ENCODE measurements at regions not wholly inside any gene's neighbourhood (a gene's known extent, or its start where the extent isn't known, plus 50 kb on each side); places are given as distances from the start of the nearest gene placed in this dataset.

DNA sequence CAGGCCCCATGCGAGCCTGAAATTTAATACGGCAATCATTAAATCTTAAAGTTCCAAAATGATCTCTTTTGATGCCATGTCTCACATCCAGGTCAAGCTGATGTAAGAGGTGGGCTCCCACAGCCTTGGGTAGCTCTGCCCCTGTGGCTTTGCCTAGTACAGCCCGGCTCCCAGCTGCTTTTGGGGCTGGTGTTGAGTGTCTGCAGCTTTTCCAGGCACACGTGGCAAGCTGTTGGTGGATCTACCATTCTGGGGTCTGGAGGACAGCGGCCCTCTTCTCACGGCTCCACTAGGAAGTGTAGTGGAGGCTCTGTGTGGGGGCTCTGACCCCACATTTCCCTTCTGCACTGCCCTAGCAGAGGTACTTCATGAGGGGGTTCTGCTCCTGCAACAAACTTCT is 588.9 kb downstream of the CENPC start:
- H2BK120ac ChIP-seq (ENCODE audit: insufficient read depth, low read length, poor library complexity): no peak overlapping the region
- peaks cover 1% of the 10 kb centered on the region for H3K9me3 ChIP-seq (ENCODE audit: insufficient read depth, low read depth, low read length)
- no peaks in the 10 kb centered on the region for H3K79me2 ChIP-seq (ENCODE audit: control insufficient read depth, insufficient read depth, low read length, poor library complexity)
- no peak overlapping the region for H4K12ac ChIP-seq (ENCODE audit: low read depth, low read length)
- no peaks in the 10 kb centered on the region for H3K36me3 ChIP-seq (ENCODE audit: control insufficient read depth in 1 of 2, insufficient read depth in 2 of 2, low read length in 2 of 2)
- no peak overlapping the region for H2AK5ac ChIP-seq (ENCODE audit: low read length)
- DNase-seq: no peak
- H3K4me3 ChIP-seq (ENCODE audit: low read depth, low read length): no peak overlapping the region
- no CpG with 5 or more reads among the region's 6 CpGs for WGBS (ENCODE audit: extremely low coverage, insufficient coverage, insufficient read length)
- H4K8ac ChIP-seq (ENCODE audit: low read depth, low read length): no peak overlapping the region
- no peak overlapping the region for H3K18ac ChIP-seq (ENCODE audit: low read length)
- no peaks in the 10 kb centered on the region for H3K79me1 ChIP-seq (ENCODE audit: low read length)
- no peak overlapping the region for H3K14ac ChIP-seq (ENCODE audit: low read length)
- H3K4ac ChIP-seq (ENCODE audit: low read depth, low read length): no peak overlapping the region
- H3K4me2 ChIP-seq (ENCODE audit: low read length): no peak overlapping the region
- H2BK12ac ChIP-seq (ENCODE audit: low read length): no peak overlapping the region
- no peak overlapping the region for H3K9ac ChIP-seq (ENCODE audit: low read length)
- no peak overlapping the region for H4K91ac ChIP-seq (ENCODE audit: low read depth, low read length)
- H3K4me1 ChIP-seq (ENCODE audit: control insufficient read depth in 1 of 2, insufficient read depth in 2 of 2, low read length in 2 of 2): no peaks in the 10 kb centered on the region
- no peak overlapping the region for H3K27ac ChIP-seq (ENCODE audit: low read depth, low read length)
- H3K27me3 ChIP-seq (ENCODE audit: insufficient read depth, low read length): no peaks in the 10 kb centered on the region
- H3K23ac ChIP-seq (ENCODE audit: low read length): no peak overlapping the region
- no peak overlapping the region for H2AFZ ChIP-seq (ENCODE audit: insufficient read depth, low read length, poor library complexity)
- no peak overlapping the region for H2BK5ac ChIP-seq (ENCODE audit: low read depth, low read length, poor library complexity)

DNA sequence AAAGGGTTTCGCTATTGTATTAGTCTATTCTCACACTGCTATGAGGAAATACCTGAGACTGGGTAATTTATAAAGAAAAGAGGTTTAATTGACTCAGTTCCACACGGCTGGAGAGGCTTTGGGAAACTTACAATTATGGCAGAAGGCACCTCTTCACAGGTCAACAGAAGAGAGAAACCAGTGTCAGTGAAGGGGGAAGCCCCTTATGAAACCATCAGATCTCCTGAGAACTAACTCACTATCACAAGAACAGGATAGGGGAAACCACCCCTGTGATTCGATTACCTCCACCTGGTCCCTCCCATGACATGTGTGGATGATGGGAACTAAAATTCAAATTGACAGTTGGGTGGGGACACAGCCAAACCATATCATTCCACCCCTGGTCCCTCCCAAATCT is 589.5 kb downstream of the CENPC start:
- H3K79me2 ChIP-seq (ENCODE audit: control insufficient read depth, insufficient read depth, low read length, poor library complexity): no peaks in the 10 kb centered on the region
- H4K12ac ChIP-seq (ENCODE audit: low read depth, low read length): no peak overlapping the region
- no peak overlapping the region for H2BK120ac ChIP-seq (ENCODE audit: insufficient read depth, low read length, poor library complexity)
- no peak overlapping the region for H2AFZ ChIP-seq (ENCODE audit: insufficient read depth, low read length, poor library complexity)
- no peaks in the 10 kb centered on the region for H3K36me3 ChIP-seq (ENCODE audit: control insufficient read depth in 1 of 2, insufficient read depth in 2 of 2, low read length in 2 of 2)
- H3K9ac ChIP-seq (ENCODE audit: low read length): no peak overlapping the region
- no peaks in the 10 kb centered on the region for H3K79me1 ChIP-seq (ENCODE audit: low read length)
- no peaks in the 10 kb centered on the region for H3K4me1 ChIP-seq (ENCODE audit: control insufficient read depth in 1 of 2, insufficient read depth in 2 of 2, low read length in 2 of 2)
- no peak overlapping the region for H2BK5ac ChIP-seq (ENCODE audit: low read depth, low read length, poor library complexity)
- H3K23ac ChIP-seq (ENCODE audit: low read length): no peak overlapping the region
- no CpG with 5 or more reads among the region's 3 CpGs for WGBS (ENCODE audit: extremely low coverage, insufficient coverage, insufficient read length)
- peaks cover 1% of the 10 kb centered on the region for H3K9me3 ChIP-seq (ENCODE audit: insufficient read depth, low read depth, low read length)
- H4K91ac ChIP-seq (ENCODE audit: low read depth, low read length): no peak overlapping the region
- no peak overlapping the region for H3K18ac ChIP-seq (ENCODE audit: low read length)
- no peak overlapping the region for H2BK12ac ChIP-seq (ENCODE audit: low read length)
- no peak overlapping the region for H3K14ac ChIP-seq (ENCODE audit: low read length)
- H3K27ac ChIP-seq (ENCODE audit: low read depth, low read length): no peak overlapping the region
- DNase-seq: no peak
- no peak overlapping the region for H2AK5ac ChIP-seq (ENCODE audit: low read length)
- H3K4me3 ChIP-seq (ENCODE audit: low read depth, low read length): no peak overlapping the region
- H3K27me3 ChIP-seq (ENCODE audit: insufficient read depth, low read length): no peaks in the 10 kb centered on the region
- no peak overlapping the region for H3K4ac ChIP-seq (ENCODE audit: low read depth, low read length)
- no peak overlapping the region for H3K4me2 ChIP-seq (ENCODE audit: low read length)
- no peak overlapping the region for H4K8ac ChIP-seq (ENCODE audit: low read depth, low read length)

DNA sequence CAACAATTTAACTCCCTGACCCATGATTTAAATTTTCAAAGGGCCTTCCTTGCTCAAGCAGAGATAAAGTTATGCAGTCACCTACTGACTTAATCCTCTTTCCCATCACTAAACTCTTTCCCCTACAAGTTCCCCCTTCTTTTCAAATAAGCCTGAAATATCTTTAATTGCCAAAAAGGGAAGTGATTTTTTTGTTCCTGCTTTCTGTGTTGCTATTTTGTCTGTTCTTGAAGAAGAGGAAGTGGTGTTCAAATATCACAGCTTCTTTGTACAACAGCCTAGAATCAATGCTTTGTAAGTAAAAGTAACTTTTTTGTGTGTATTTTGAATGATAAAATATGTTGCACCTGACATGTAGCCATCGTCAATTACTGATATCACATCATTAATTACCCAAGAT is 595.9 kb downstream of the CENPC start:
- Histone ChIP-seq H4K91ac (ENCODE audit: low read depth, low read length) (no peak overlapping the region), H3K27me3 (ENCODE audit: insufficient read depth, low read length) (no peaks in the 10 kb centered on the region), H3K27ac (ENCODE audit: low read depth, low read length) (no peak overlapping the region), H3K79me2 (ENCODE audit: control insufficient read depth, insufficient read depth, low read length, poor library complexity) (no peaks in the 10 kb centered on the region), H4K8ac (ENCODE audit: low read depth, low read length) (no peak overlapping the region), H3K9me3 (ENCODE audit: insufficient read depth, low read depth, low read length) (peaks cover 1% of the 10 kb centered on the region), H3K79me1 (ENCODE audit: low read length) (no peaks in the 10 kb centered on the region), H3K18ac (ENCODE audit: low read length) (no peak overlapping the region), H2AK5ac (ENCODE audit: low read length) (no peak overlapping the region), H3K36me3 (ENCODE audit: control insufficient read depth in 1 of 2, insufficient read depth in 2 of 2, low read length in 2 of 2) (no peaks in the 10 kb centered on the region), H3K4me2 (ENCODE audit: low read length) (no peak overlapping the region), H2AFZ (ENCODE audit: insufficient read depth, low read length, poor library complexity) (no peak overlapping the region), H2BK120ac (ENCODE audit: insufficient read depth, low read length, poor library complexity) (no peak overlapping the region), H3K4ac (ENCODE audit: low read depth, low read length) (no peak overlapping the region), H2BK12ac (ENCODE audit: low read length) (no peak overlapping the region), H2BK5ac (ENCODE audit: low read depth, low read length, poor library complexity) (no peak overlapping the region), H4K12ac (ENCODE audit: low read depth, low read length) (no peak overlapping the region), H3K4me1 (ENCODE audit: control insufficient read depth in 1 of 2, insufficient read depth in 2 of 2, low read length in 2 of 2) (no peaks in the 10 kb centered on the region), H3K23ac (ENCODE audit: low read length) (no peak overlapping the region), H3K9ac (ENCODE audit: low read length) (no peak overlapping the region), H3K4me3 (ENCODE audit: low read depth, low read length) (no peak overlapping the region), H3K14ac (ENCODE audit: low read length) (no peak overlapping the region)
- no CpG with 5 or more reads among the region's 1 CpG for WGBS (ENCODE audit: extremely low coverage, insufficient coverage, insufficient read length)
- DNase-seq: peak in 1 of 2 donors; percentile 1

DNA sequence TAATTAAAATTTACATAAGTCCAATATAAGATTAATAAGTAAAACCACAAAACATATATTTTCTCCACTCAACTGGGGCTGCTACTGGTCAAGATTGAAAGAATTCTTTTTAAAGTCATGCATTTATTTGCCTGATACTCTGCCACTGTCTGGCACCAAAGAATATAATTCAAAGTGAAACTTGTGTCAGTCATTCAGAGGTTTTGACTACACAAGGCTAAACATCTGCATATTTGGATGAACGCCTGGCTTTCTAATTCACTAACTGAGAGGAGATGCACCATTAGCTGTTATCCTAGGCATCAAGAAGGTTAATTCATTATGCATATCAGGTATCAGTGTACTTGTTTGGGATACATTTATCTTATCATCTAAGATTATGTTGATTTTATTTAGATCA is 598.5 kb downstream of the CENPC start:
- no peaks in the 10 kb centered on the region for H3K9me3 ChIP-seq (ENCODE audit: insufficient read depth, low read depth, low read length)
- H3K4ac ChIP-seq (ENCODE audit: low read depth, low read length): no peak overlapping the region
- no peak overlapping the region for H3K18ac ChIP-seq (ENCODE audit: low read length)
- no peak overlapping the region for H2BK120ac ChIP-seq (ENCODE audit: insufficient read depth, low read length, poor library complexity)
- no peak overlapping the region for H2AK5ac ChIP-seq (ENCODE audit: low read length)
- DNase-seq: no peak
- H2BK5ac ChIP-seq (ENCODE audit: low read depth, low read length, poor library complexity): no peak overlapping the region
- no peak overlapping the region for H4K91ac ChIP-seq (ENCODE audit: low read depth, low read length)
- WGBS (ENCODE audit: extremely low coverage, insufficient coverage, insufficient read length): no CpG with 5 or more reads among the region's 1 CpG
- no peaks in the 10 kb centered on the region for H3K79me1 ChIP-seq (ENCODE audit: low read length)
- H3K4me2 ChIP-seq (ENCODE audit: low read length): no peak overlapping the region
- no peak overlapping the region for H3K14ac ChIP-seq (ENCODE audit: low read length)
- no peak overlapping the region for H2AFZ ChIP-seq (ENCODE audit: insufficient read depth, low read length, poor library complexity)
- no peaks in the 10 kb centered on the region for H3K4me1 ChIP-seq (ENCODE audit: control insufficient read depth in 1 of 2, insufficient read depth in 2 of 2, low read length in 2 of 2)
- no peaks in the 10 kb centered on the region for H3K27me3 ChIP-seq (ENCODE audit: insufficient read depth, low read length)
- H3K27ac ChIP-seq (ENCODE audit: low read depth, low read length): no peak overlapping the region
- H2BK12ac ChIP-seq (ENCODE audit: low read length): no peak overlapping the region
- no peak overlapping the region for H3K23ac ChIP-seq (ENCODE audit: low read length)
- no peak overlapping the region for H3K9ac ChIP-seq (ENCODE audit: low read length)
- no peaks in the 10 kb centered on the region for H3K36me3 ChIP-seq (ENCODE audit: control insufficient read depth in 1 of 2, insufficient read depth in 2 of 2, low read length in 2 of 2)
- H4K12ac ChIP-seq (ENCODE audit: low read depth, low read length): no peak overlapping the region
- no peak overlapping the region for H4K8ac ChIP-seq (ENCODE audit: low read depth, low read length)
- H3K4me3 ChIP-seq (ENCODE audit: low read depth, low read length): no peak overlapping the region
- H3K79me2 ChIP-seq (ENCODE audit: control insufficient read depth, insufficient read depth, low read length, poor library complexity): no peaks in the 10 kb centered on the region
